ENCODE measurements at regions not wholly inside any gene's neighbourhood (a gene's known extent, or its start where the extent isn't known, plus 50 kb on each side); places are given as distances from the start of the nearest gene placed in this dataset.

DNA sequence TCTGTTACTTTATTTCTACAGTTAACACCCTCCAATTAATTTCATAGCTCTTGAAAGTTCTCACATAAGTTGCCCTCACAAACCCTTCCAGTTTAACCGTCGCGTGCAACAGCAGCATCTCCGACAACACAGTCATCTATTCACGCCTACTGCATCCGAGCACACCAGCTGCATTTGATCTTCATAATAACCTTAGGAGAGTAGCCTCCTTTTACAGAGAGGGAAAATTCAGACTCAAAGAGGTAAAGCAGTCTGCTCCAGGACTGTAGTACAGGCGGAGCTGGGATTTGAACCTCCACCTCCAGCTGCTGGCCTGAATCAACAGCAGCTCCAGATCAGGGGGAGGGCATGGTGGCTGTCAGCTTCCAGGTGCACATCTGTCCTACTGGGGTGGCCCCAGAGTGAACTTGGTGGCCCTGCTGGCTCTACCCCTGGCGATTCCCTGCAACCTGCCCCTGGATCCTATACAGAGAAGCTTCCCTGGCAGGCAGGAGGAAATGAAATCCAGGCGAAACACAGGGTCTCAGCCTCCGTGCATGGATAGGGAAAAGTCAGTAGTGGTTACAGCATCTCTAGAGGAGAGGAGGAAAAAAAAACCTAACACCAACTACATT is 71.6 kb upstream of the UNC5A start:
- TF ChIP-seq, protein P1, sequence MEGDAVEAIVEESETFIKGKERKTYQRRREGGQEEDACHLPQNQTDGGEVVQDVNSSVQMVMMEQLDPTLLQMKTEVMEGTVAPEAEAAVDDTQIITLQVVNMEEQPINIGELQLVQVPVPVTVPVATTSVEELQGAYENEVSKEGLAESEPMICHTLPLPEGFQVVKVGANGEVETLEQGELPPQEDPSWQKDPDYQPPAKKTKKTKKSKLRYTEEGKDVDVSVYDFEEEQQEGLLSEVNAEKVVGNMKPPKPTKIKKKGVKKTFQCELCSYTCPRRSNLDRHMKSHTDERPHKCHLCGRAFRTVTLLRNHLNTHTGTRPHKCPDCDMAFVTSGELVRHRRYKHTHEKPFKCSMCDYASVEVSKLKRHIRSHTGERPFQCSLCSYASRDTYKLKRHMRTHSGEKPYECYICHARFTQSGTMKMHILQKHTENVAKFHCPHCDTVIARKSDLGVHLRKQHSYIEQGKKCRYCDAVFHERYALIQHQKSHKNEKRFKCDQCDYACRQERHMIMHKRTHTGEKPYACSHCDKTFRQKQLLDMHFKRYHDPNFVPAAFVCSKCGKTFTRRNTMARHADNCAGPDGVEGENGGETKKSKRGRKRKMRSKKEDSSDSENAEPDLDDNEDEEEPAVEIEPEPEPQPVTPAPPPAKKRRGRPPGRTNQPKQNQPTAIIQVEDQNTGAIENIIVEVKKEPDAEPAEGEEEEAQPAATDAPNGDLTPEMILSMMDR (IDR thresholded peaks at IDR 0.05 in 2 of 3, conservative IDR thresholded peaks at IDR 0.05 in 1 of 3; ENCODE audit: borderline replicate concordance in 1 of 3, insufficient read depth in 1 of 3, low read depth in 2 of 3, low read length in 2 of 3), result no peak
- no peak for TF ChIP-seq CEBPB (IDR thresholded peaks at IDR 0.05; ENCODE audit: low read depth)
- TF ChIP-seq EZH2phosphoT487 (IDR thresholded peaks at IDR 0.05; ENCODE audit: borderline replicate concordance), result no peak
- no peak for TF ChIP-seq REST (IDR thresholded peaks at IDR 0.05; ENCODE audit: low read depth)
- TF ChIP-seq POLR2A (IDR thresholded peaks at IDR 0.05; ENCODE audit: borderline replicate concordance, extremely low read depth, insufficient read depth, insufficient read length), result no peak

Measured in HCT116 (cell line).